OCI-LY7 (cell line): ENCODE measurements at regions not wholly inside any gene's neighbourhood (a gene's known extent, or its start where the extent isn't known, plus 50 kb on each side); places are given as distances from the start of the nearest gene placed in this dataset.

Source experiments
- BruUV-seq: library from RNA; stranded (reverse); fragments of 400-500 nt; replicated peaks from 2 replicates; lab custom pipeline; 2021; lab: Mats Ljungman, UMichigan
- CTCF ChIA-PET: fragments of 300-600 bp; sonication (Branson Sonifier 250); formaldehyde crosslinking; loops from one replicate; lab custom pipeline; 2022; ENCODE audit warnings: antibody characterized with exemption; ENCODE audit not compliant: unreplicated experiment; lab: Charles Lee
- POLR2A ChIA-PET: fragments of 300-600 bp; sonication (Branson Sonifier 250); formaldehyde crosslinking; loops from one replicate; lab custom pipeline; 2022; ENCODE audit warnings: antibody characterized with exemption; lab: Charles Lee
- DNase-seq: peaks from one replicate; pipeline ENCODE4 v3.0.0-alpha.2; 2015; ENCODE audit warnings: low spot score
- H2AFZ ChIP-seq: fragments of 200-600 bp; sonication (generic), shearing (Covaris generic); 2 replicates; pipeline ENCODE4 v1.6.1; 2014; ENCODE audit warnings: mild to moderate bottlenecking, antibody characterized with exemption, low read length, moderate library complexity
- H3K27ac ChIP-seq: fragments of 200-600 bp; sonication (generic); 2 replicates; pipeline ENCODE4 v1.5.1; 2014; ENCODE audit warnings: mixed run types, low read depth, mild to moderate bottlenecking, moderate library complexity, low read length, inconsistent platforms; ENCODE audit not compliant: poor library complexity, severe bottlenecking
- H3K36me3 ChIP-seq: fragments of 200-600 bp; sonication (generic); 2 replicates; pipeline ENCODE4 v1.6.1; 2014; ENCODE audit warnings: mild to moderate bottlenecking, antibody characterized with exemption, low read length, moderate library complexity, mixed read lengths; ENCODE audit not compliant: insufficient read depth
- H3K4me1 ChIP-seq: fragments of 200-600 bp; sonication (generic); 2 replicates; pipeline ENCODE4 v1.5.1; 2014; ENCODE audit warnings: mild to moderate bottlenecking, low read length; ENCODE audit not compliant: insufficient read depth, poor library complexity, severe bottlenecking
- H3K4me2 ChIP-seq: fragments of 200-600 bp; sonication (generic); 2 replicates; pipeline ENCODE4 v1.6.1; 2014; ENCODE audit warnings: mild to moderate bottlenecking, low read length
- H3K4me3 ChIP-seq: fragments of 200-600 bp; sonication (generic); 2 replicates; pipeline ENCODE4 v1.5.1; 2014; ENCODE audit warnings: mild to moderate bottlenecking, low read depth, low read length; ENCODE audit not compliant: poor library complexity, severe bottlenecking
- H3K79me2 ChIP-seq: fragments of 200-600 bp; sonication (generic); 2 replicates; pipeline ENCODE4 v1.6.1; 2016; ENCODE audit warnings: low read depth, mild to moderate bottlenecking, low read length, moderate library complexity, mixed read lengths; ENCODE audit not compliant: insufficient read depth
- H3K9me2 ChIP-seq: fragments of 200-600 bp; sonication (generic); 2 replicates; pipeline ENCODE4 v1.6.1; 2016; ENCODE audit warnings: mild to moderate bottlenecking, low read length, mixed read lengths; ENCODE audit not compliant: insufficient read depth
- H3K9me3 ChIP-seq: fragments of 200-600 bp; sonication (generic); 2 replicates; pipeline ENCODE4 v1.6.1; 2014; ENCODE audit warnings: mild to moderate bottlenecking, mixed run types, low read length, mixed read lengths
- H4K20me1 ChIP-seq: fragments of 200-600 bp; sonication (generic); 2 replicates; pipeline ENCODE4 v1.6.1; 2014; ENCODE audit warnings: mild to moderate bottlenecking, antibody characterized with exemption, low read length, moderate library complexity, mixed read lengths; ENCODE audit not compliant: insufficient read depth
- EZH2phosphoT487 ChIP-seq: fragments of 200-600 bp; sonication (generic); IDR thresholded peaks from 2 replicates; pipeline ENCODE4 v1.6.1; 2018; ENCODE audit warnings: low read depth, borderline replicate concordance, mild to moderate bottlenecking, mixed run types, antibody characterized with exemption, low read length, moderate library complexity, mixed read lengths
- intact Hi-C: fragments of 100-400 bp; cut with micrococcal nuclease; formaldehyde crosslinking; loops from one replicate; pipeline ENCODE4 v1.10.0; 2022; ENCODE audit not compliant: unreplicated experiment
- TF ChIP-seq, protein P1 (sequence below): fragments of 200-600 bp; sonication (generic); conservative IDR thresholded peaks from 2 replicates; pipeline ENCODE4 v1.5.1; 2014; ENCODE audit warnings: mild to moderate bottlenecking, antibody characterized with exemption, low read length, moderate library complexity, mixed read lengths

DNA sequence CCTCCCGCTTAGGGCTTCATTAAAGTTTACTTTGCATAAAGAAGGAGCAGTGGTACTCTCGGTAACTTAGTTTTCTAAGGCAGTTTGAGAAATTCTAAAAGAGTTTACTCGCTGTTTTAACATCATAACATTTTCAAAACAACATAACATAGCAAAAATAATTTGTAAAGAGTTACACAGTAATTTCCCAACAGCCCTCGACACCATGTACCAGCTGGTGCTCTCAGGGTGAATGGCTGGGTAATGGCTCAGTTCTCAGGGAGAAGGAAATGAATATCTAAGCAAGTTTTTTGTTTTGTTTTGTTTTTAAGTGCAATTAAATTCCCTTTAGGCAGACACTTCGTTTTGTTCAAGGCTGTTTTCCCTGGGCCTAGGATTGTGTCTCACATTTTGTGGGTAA lies 435.3 kb downstream of the C4orf33 start:
- ChIA-PET CTCF (no interaction called here), POLR2A (interaction anchor here (0.5 kb wide), 1 partner anchor 721 kb away, joined by 6 read pairs; no protein-coding TSS in a partner anchor)
- H3K4me1 ChIP-seq: no peaks in the 10 kb centered on the region
- TF ChIP-seq, protein P1, sequence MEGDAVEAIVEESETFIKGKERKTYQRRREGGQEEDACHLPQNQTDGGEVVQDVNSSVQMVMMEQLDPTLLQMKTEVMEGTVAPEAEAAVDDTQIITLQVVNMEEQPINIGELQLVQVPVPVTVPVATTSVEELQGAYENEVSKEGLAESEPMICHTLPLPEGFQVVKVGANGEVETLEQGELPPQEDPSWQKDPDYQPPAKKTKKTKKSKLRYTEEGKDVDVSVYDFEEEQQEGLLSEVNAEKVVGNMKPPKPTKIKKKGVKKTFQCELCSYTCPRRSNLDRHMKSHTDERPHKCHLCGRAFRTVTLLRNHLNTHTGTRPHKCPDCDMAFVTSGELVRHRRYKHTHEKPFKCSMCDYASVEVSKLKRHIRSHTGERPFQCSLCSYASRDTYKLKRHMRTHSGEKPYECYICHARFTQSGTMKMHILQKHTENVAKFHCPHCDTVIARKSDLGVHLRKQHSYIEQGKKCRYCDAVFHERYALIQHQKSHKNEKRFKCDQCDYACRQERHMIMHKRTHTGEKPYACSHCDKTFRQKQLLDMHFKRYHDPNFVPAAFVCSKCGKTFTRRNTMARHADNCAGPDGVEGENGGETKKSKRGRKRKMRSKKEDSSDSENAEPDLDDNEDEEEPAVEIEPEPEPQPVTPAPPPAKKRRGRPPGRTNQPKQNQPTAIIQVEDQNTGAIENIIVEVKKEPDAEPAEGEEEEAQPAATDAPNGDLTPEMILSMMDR: no peak
- no peak for TF ChIP-seq EZH2phosphoT487
- H3K27ac ChIP-seq: no peak overlapping the region
- BruUV-seq: no TSS peak
- intact Hi-C loops: no loop called here
- H3K4me3 ChIP-seq: no peak overlapping the region
- no peak overlapping the region for H3K4me2 ChIP-seq
- no peaks in the 10 kb centered on the region for H3K79me2 ChIP-seq
- H3K9me3 ChIP-seq: no peaks in the 10 kb centered on the region
- H4K20me1 ChIP-seq: no peaks in the 10 kb centered on the region
- no peak for DNase-seq
- no peaks in the 10 kb centered on the region; the same call in 1 of the 2 replicates for H3K9me2 ChIP-seq
- H2AFZ ChIP-seq: no peak overlapping the region
- no peaks in the 10 kb centered on the region for H3K36me3 ChIP-seq

DNA sequence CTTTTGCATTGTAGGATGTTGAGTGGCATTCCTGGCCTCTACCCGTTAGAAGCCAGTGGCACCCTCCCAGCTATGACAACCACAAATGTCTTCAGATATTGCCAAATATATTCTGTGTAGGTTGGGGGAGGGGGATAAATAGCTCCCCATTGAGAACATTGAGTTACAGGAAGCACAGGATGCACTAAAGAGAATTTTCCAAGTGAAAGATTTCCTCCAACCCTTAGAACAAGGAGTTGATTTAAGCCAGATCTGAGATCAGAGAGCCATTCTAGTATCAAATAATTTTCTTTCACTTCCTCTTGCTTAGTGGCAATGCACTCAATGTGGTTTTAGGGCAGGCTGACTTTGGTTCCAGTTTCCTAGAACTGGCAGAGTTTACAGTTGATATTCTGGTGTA lies 436.6 kb downstream of the C4orf33 start:
- Histone ChIP-seq H4K20me1 (no peaks in the 10 kb centered on the region), H3K9me2 (no peaks in the 10 kb centered on the region), H3K36me3 (no peaks in the 10 kb centered on the region), H3K4me2 (no peak overlapping the region), H2AFZ (no peak overlapping the region), H3K79me2 (no peaks in the 10 kb centered on the region), H3K4me3 (no peak overlapping the region), H3K4me1 (no peaks in the 10 kb centered on the region), H3K9me3 (no peaks in the 10 kb centered on the region), H3K27ac (no peak overlapping the region)
- TF ChIP-seq EZH2phosphoT487: no peak
- TF ChIP-seq, protein P1: no peak
- CTCF ChIA-PET: no interaction called here
- no TSS peak for BruUV-seq
- intact Hi-C loops: no loop called here
- POLR2A ChIA-PET: interaction anchor here (0.5 kb wide), 1 partner anchor 1723 kb away, joined by 3 read pairs; no protein-coding TSS in a partner anchor
- DNase-seq: no peak

DNA sequence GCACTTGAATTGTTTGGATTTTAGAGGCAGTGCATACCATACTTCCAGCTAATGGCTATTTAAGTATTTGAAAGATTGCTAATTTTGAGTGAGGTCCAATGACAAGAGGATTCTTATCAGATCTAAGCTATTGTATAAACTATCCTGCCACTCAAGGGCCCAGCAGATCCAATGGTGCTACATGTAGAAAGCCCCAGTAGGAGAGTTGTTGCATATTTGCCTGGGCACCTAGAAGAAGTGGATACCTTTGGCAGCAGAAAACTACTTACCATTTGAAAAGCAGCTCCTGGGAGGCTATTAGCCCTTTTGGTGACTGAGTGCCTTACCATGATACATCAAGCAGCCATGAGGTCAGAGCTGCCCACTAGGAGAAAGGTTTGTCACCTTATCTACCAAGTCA lies 447.3 kb downstream of the C4orf33 start:
- Histone ChIP-seq H3K79me2 (no peaks in the 10 kb centered on the region), H4K20me1 (no peaks in the 10 kb centered on the region), H3K36me3 (no peaks in the 10 kb centered on the region), H3K4me2 (no peak overlapping the region), H2AFZ (no peak overlapping the region), H3K9me2 (no peaks in the 10 kb centered on the region), H3K27ac (no peak overlapping the region), H3K9me3 (no peaks in the 10 kb centered on the region), H3K4me3 (no peak overlapping the region), H3K4me1 (no peaks in the 10 kb centered on the region)
- CTCF ChIA-PET: no interaction called here
- no peak for TF ChIP-seq EZH2phosphoT487
- TF ChIP-seq, protein P1: no peak
- intact Hi-C loops: no loop called here
- no peak for DNase-seq
- BruUV-seq: no TSS peak
- POLR2A ChIA-PET: no interaction called here
